ENCODE measurements at regions not wholly inside any gene's neighbourhood (a gene's known extent, or its start where the extent isn't known, plus 50 kb on each side); places are given as distances from the start of the nearest gene placed in this dataset.

GRCh38 chr1:242871471-242872030 is 347.1 kb upstream of the PLD5 start:
- DNase-seq (ENCODE audit: low read depth) = no peak
- no peak for TF ChIP-seq CTCF (IDR thresholded peaks at IDR 0.05; ENCODE audit: low read depth, low read length, missing control alignments)
- in situ Hi-C loops (cut with HindIII; ENCODE audit: low sequenced_read_pairs) = no loop called here
- H3K4me3 ChIP-seq (ENCODE audit: low read depth, low read length) = no peak overlapping the region

GRCh38 chr1:242870966-242871365 is 346.5 kb upstream of the PLD5 start:
- in situ Hi-C loops (cut with HindIII; ENCODE audit: low sequenced_read_pairs) = no loop called here
- H3K4me3 ChIP-seq (ENCODE audit: low read depth, low read length) = no peak overlapping the region
- no peak for TF ChIP-seq CTCF (IDR thresholded peaks at IDR 0.05; ENCODE audit: low read depth, low read length, missing control alignments)
- DNase-seq (ENCODE audit: low read depth) = no peak

GRCh38 chr1:242856289-242856688 is 331.8 kb upstream of the PLD5 start:
- TF ChIP-seq CTCF (IDR thresholded peaks at IDR 0.05; ENCODE audit: low read depth, low read length, missing control alignments) = no peak
- in situ Hi-C loops (cut with HindIII; ENCODE audit: low sequenced_read_pairs) = no loop called here
- no peak for DNase-seq (ENCODE audit: low read depth)
- H3K4me3 ChIP-seq (ENCODE audit: low read depth, low read length) = no peak overlapping the region

GRCh38 chr1:242854466-242854865 is 330.0 kb upstream of the PLD5 start:
- no peak for TF ChIP-seq CTCF (IDR thresholded peaks at IDR 0.05; ENCODE audit: low read depth, low read length, missing control alignments)
- no peak overlapping the region for H3K4me3 ChIP-seq (ENCODE audit: low read depth, low read length)
- in situ Hi-C loops (cut with HindIII; ENCODE audit: low sequenced_read_pairs) = no loop called here
- no peak for DNase-seq (ENCODE audit: low read depth)

GRCh38 chr1:242847390-242847993 is 323.0 kb upstream of the PLD5 start:
- in situ Hi-C loops (cut with HindIII; ENCODE audit: low sequenced_read_pairs) = no loop called here
- DNase-seq (ENCODE audit: low read depth) = peak; percentile 19
- no peak overlapping the region for H3K4me3 ChIP-seq (ENCODE audit: low read depth, low read length)
- no peak for TF ChIP-seq CTCF (IDR thresholded peaks at IDR 0.05; ENCODE audit: low read depth, low read length, missing control alignments)

- no peak for TF ChIP-seq CTCF (IDR thresholded peaks at IDR 0.05; ENCODE audit: low read depth, low read length, missing control alignments)
- in situ Hi-C loops (cut with HindIII; ENCODE audit: low sequenced_read_pairs) = no loop called here
- no peak overlapping the region for H3K4me3 ChIP-seq (ENCODE audit: low read depth, low read length)
- DNase-seq (ENCODE audit: low read depth) = no peak
Measured at GRCh38 chr1:242842094-242842493, 317.6 kb upstream of the PLD5 start.

Data from astrocyte of the cerebellum (primary cell).